ENCODE measurements at regions not wholly inside any gene's neighbourhood (a gene's known extent, or its start where the extent isn't known, plus 50 kb on each side); places are given as distances from the start of the nearest gene placed in this dataset.
"Not testable (repeated sequence)": the region's sequence is repeated elsewhere in the genome, so short reads cannot be mapped to it uniquely, and the experiment has no call there.

DNA sequence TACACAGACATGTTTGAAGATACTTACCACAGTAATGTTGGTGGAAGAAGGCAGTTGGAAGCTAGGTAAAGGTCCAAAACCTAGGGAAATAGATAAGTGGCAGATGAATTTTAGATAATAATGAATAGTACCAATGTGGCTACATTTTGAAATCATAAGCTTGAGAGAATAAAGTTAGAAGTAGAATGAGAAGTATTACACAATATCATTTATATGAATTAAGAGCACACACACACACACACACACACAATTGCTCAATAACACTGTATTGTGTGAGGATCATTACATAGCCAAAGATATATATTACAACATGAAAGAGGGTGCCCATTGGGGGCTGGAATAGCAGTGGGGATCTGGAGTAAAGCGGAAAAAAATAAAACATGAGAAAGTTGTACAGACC is 149.0 kb upstream of the EYA4 start:
- Histone ChIP-seq H3K4me1 (ENCODE audit: control insufficient read depth in 1 of 2, insufficient read depth in 2 of 2, low read length in 2 of 2) (no peaks in the 10 kb centered on the region), H3K9me3 (ENCODE audit: control insufficient read depth in 1 of 2, low read length in 2 of 2) (no peaks in the 10 kb centered on the region), H3K27me3 (ENCODE audit: low read depth, low read length) (no peaks in the 10 kb centered on the region), H3K27ac (ENCODE audit: low read length) (no peak overlapping the region), H3K4me3 (ENCODE audit: low read depth in 1 of 2, low read length in 2 of 2) (no peak overlapping the region), H3K36me3 (ENCODE audit: control insufficient read depth in 1 of 2, insufficient read depth in 2 of 2, low read length in 2 of 2) (no peaks in the 10 kb centered on the region)

DNA sequence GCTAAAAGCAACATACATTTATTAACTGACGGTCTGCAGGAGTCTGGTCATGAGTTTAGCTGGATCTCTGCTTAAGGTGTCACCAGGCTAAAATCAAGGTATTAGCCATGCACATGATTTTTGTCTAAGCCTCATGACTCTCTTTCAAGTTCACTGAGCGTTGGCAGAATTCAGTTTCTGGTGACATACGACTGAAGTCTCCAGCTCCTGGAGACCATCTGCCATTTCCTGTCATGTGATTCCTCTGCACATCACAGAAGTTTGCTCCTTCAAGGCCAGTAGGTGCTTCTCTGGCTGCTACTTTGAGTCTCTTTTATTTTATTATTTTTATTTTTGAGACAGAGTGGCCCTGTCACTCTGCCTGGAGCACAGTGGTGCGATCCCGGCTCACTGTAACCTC is 148.4 kb upstream of the EYA4 start:
- no peak overlapping the region for H3K4me3 ChIP-seq (ENCODE audit: low read depth in 1 of 2, low read length in 2 of 2)
- no peaks in the 10 kb centered on the region for H3K9me3 ChIP-seq (ENCODE audit: control insufficient read depth in 1 of 2, low read length in 2 of 2)
- H3K27ac ChIP-seq (ENCODE audit: low read length): no peak overlapping the region
- H3K36me3 ChIP-seq (ENCODE audit: control insufficient read depth in 1 of 2, insufficient read depth in 2 of 2, low read length in 2 of 2): no peaks in the 10 kb centered on the region
- H3K27me3 ChIP-seq (ENCODE audit: low read depth, low read length): no peaks in the 10 kb centered on the region
- H3K4me1 ChIP-seq (ENCODE audit: control insufficient read depth in 1 of 2, insufficient read depth in 2 of 2, low read length in 2 of 2): no peaks in the 10 kb centered on the region

DNA sequence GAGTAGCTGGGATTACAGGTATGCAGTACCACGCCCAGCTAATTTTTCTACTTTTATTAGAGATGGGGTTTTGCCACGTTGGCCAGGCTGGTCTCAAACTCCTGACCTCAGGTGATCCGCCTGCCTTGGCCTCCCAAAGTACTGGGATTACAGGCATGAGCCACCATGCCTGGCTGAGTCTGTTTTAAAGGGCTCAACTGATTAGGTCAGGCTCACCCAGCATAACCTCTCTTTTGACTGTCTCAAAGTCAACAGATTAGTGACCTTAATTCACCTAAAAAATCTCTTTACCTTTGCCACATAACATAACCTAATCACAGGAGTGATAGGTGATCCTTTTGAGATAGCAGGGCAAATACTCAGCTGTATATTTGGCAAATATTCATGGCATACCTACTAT is 147.9 kb upstream of the EYA4 start:
- H3K4me3 ChIP-seq (ENCODE audit: low read depth in 1 of 2, low read length in 2 of 2); H3K27ac ChIP-seq (ENCODE audit: low read length): not testable (repeated sequence)

DNA sequence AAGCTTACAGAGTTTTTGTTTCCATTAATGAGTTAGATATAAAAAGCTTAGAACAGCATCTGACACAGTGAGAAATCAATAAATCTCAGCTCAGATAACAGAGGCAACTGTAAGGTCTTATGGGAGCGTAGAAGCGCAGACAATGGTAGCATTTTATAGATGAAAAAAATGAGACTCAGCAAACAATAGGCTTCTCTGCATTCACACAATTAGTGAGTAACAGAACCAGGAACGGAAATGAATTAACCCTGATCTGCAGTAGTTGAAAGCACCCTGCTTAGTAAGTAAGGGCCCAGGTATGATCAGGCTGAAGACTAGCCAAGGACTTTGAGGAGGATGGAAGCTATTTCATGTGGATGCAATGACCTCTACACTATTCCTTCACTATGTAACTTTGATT is 147.2 kb upstream of the EYA4 start:
- no peak overlapping the region for H3K27ac ChIP-seq (ENCODE audit: low read length)

More for the DNA sequence above, 147.9 kb upstream of the EYA4 start:
- not testable (repeated sequence) for H3K9me3 ChIP-seq (ENCODE audit: control insufficient read depth in 1 of 2, low read length in 2 of 2); H3K27me3 ChIP-seq (ENCODE audit: low read depth, low read length); H3K4me1 ChIP-seq (ENCODE audit: control insufficient read depth in 1 of 2, insufficient read depth in 2 of 2, low read length in 2 of 2); H3K36me3 ChIP-seq (ENCODE audit: control insufficient read depth in 1 of 2, insufficient read depth in 2 of 2, low read length in 2 of 2)

DNA sequence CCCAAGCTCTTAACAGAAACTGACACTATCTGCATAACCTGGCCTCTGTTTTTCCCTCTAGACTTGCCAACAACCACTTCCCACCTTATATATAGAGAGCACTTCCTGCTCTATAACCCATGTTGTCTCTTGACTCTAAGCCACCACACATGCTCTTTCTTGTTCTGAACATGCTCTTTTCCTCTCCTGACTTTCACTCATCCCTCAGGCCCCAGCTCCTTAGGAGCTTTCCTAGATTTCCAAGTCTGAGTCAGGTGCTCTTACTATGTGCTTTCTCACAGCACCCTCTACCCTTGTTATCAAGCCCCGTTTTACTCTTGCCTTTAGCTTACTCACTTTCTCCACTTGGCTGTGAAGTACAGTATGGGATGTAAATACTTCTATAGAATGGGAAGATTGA is 143.9 kb upstream of the EYA4 start:
- no peaks in the 10 kb centered on the region for H3K9me3 ChIP-seq (ENCODE audit: control insufficient read depth in 1 of 2, low read length in 2 of 2)
- no peaks in the 10 kb centered on the region for H3K27me3 ChIP-seq (ENCODE audit: low read depth, low read length)
- H3K4me1 ChIP-seq (ENCODE audit: control insufficient read depth in 1 of 2, insufficient read depth in 2 of 2, low read length in 2 of 2): no peaks in the 10 kb centered on the region
- no peak overlapping the region for H3K4me3 ChIP-seq (ENCODE audit: low read depth in 1 of 2, low read length in 2 of 2)
- H3K36me3 ChIP-seq (ENCODE audit: control insufficient read depth in 1 of 2, insufficient read depth in 2 of 2, low read length in 2 of 2): no peaks in the 10 kb centered on the region
- no peak overlapping the region for H3K27ac ChIP-seq (ENCODE audit: low read length)

More for the DNA sequence above, 147.2 kb upstream of the EYA4 start:
- Histone ChIP-seq H3K36me3 (ENCODE audit: control insufficient read depth in 1 of 2, insufficient read depth in 2 of 2, low read length in 2 of 2) (no peaks in the 10 kb centered on the region), H3K27me3 (ENCODE audit: low read depth, low read length) (no peaks in the 10 kb centered on the region), H3K4me1 (ENCODE audit: control insufficient read depth in 1 of 2, insufficient read depth in 2 of 2, low read length in 2 of 2) (no peaks in the 10 kb centered on the region), H3K9me3 (ENCODE audit: control insufficient read depth in 1 of 2, low read length in 2 of 2) (no peaks in the 10 kb centered on the region), H3K4me3 (ENCODE audit: low read depth in 1 of 2, low read length in 2 of 2) (no peak overlapping the region)

DNA sequence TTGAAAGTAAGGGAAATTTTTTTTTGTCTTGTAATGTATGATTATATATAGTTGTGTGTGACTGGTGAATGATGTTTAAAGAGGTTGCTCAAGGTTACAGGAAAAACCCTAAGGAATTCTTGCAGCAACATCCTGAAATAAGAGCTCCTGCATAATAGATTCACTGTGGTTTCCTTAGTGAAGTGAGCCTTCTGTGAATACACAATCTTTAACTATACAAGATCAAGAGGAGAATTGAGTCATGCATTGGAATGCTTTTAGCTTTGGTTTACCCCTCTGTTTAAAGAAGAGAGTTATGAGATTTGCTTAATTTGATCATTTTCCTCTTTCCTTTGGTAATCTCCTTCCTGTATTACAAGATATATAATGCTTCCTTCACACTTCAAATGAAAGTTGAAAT is 141.6 kb upstream of the EYA4 start:
- Histone ChIP-seq H3K9me3 (ENCODE audit: control insufficient read depth in 1 of 2, low read length in 2 of 2) (no peaks in the 10 kb centered on the region), H3K27ac (ENCODE audit: low read length) (no peak overlapping the region), H3K4me3 (ENCODE audit: low read depth in 1 of 2, low read length in 2 of 2) (no peak overlapping the region), H3K36me3 (ENCODE audit: control insufficient read depth in 1 of 2, insufficient read depth in 2 of 2, low read length in 2 of 2) (no peaks in the 10 kb centered on the region), H3K4me1 (ENCODE audit: control insufficient read depth in 1 of 2, insufficient read depth in 2 of 2, low read length in 2 of 2) (no peaks in the 10 kb centered on the region), H3K27me3 (ENCODE audit: low read depth, low read length) (no peaks in the 10 kb centered on the region)

DNA sequence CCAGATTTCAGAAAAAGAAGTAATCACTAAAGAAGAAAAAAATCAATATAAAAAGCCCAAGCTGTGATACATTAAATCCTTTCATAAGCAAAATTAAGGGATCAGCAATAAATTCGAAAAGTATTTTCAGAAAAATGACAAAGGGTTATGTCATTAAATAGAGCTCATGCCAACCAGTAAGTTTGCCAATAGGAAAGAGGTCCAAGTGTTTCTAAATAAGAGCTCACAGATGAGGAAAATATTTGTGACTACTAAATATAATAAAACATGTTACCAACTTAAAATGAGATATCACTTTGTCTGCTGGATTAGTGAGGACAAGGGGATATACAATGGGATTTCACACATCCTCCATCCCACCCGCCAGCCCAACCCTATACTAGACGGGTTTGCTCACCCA is 140.3 kb upstream of the EYA4 start:
- Histone ChIP-seq H3K27me3 (ENCODE audit: low read depth, low read length) (no peaks in the 10 kb centered on the region), H3K4me1 (ENCODE audit: control insufficient read depth in 1 of 2, insufficient read depth in 2 of 2, low read length in 2 of 2) (no peaks in the 10 kb centered on the region), H3K36me3 (ENCODE audit: control insufficient read depth in 1 of 2, insufficient read depth in 2 of 2, low read length in 2 of 2) (no peaks in the 10 kb centered on the region), H3K9me3 (ENCODE audit: control insufficient read depth in 1 of 2, low read length in 2 of 2) (no peaks in the 10 kb centered on the region), H3K4me3 (ENCODE audit: low read depth in 1 of 2, low read length in 2 of 2) (no peak overlapping the region), H3K27ac (ENCODE audit: low read length) (no peak overlapping the region)

DNA sequence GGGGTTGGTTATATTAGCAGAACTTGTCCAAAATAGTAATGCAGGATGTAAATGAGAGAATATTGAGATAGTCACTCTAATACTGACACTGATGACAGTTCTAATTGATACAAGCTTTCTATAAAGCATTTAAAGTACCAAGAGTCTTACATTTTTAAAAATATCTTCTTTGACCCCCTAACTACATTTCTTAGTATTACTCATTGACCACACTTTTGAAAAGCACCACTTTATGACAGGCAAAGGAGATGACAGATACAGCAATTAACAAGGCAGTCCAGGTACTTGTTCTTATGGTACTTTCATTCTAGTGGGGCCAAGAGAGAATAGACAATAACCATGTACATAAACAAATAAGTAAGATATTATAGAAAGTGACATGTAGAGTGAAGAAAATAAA is 139.4 kb upstream of the EYA4 start:
- Histone ChIP-seq H3K4me1 (ENCODE audit: control insufficient read depth in 1 of 2, insufficient read depth in 2 of 2, low read length in 2 of 2) (no peaks in the 10 kb centered on the region), H3K27ac (ENCODE audit: low read length) (no peak overlapping the region), H3K27me3 (ENCODE audit: low read depth, low read length) (no peaks in the 10 kb centered on the region), H3K9me3 (ENCODE audit: control insufficient read depth in 1 of 2, low read length in 2 of 2) (no peaks in the 10 kb centered on the region), H3K4me3 (ENCODE audit: low read depth in 1 of 2, low read length in 2 of 2) (no peak overlapping the region), H3K36me3 (ENCODE audit: control insufficient read depth in 1 of 2, insufficient read depth in 2 of 2, low read length in 2 of 2) (no peaks in the 10 kb centered on the region)

DNA sequence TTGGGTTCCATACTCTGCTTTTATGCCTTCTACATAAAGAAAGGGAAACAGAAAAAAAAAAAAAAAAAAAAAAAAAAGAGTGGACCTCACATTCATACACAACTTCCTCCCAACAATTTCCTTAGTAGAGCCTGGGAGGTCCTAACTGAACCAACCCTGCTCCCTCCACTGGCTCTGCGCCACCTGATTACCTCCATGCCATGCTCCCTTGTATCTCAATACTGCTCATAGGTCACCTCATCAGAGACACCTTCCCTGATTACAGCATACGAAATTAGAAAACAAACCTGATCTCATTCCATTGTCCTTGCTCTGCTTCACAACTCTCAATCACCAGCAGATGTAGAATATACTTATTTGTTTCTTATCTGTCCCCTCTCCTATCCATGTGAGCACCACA is 134.2 kb upstream of the EYA4 start:
- Histone ChIP-seq H3K4me3 (ENCODE audit: low read depth in 1 of 2, low read length in 2 of 2) (no peak overlapping the region), H3K4me1 (ENCODE audit: control insufficient read depth in 1 of 2, insufficient read depth in 2 of 2, low read length in 2 of 2) (no peaks in the 10 kb centered on the region), H3K27ac (ENCODE audit: low read length) (no peak overlapping the region), H3K27me3 (ENCODE audit: low read depth, low read length) (no peaks in the 10 kb centered on the region), H3K36me3 (ENCODE audit: control insufficient read depth in 1 of 2, insufficient read depth in 2 of 2, low read length in 2 of 2) (no peaks in the 10 kb centered on the region), H3K9me3 (ENCODE audit: control insufficient read depth in 1 of 2, low read length in 2 of 2) (no peaks in the 10 kb centered on the region)

DNA sequence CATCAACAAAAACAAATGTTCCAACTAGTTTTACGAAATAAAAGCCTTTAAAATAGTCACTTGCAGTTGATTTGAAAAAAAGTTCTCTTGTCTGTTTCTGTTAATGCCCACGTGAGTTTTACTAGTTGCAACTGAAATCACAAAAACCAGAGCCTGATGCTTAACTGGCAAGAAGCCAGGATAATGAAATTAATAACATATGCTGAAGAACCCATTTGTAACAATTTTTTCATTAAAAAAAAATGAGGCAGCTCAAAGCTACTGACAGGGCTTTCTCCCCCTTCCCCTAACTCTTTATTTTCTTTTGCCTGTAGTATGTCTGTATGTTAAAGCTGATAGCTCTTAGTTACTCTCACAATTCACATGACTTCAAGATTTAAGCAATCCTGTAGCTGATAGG is 132.7 kb upstream of the EYA4 start:
- Histone ChIP-seq H3K27me3 (ENCODE audit: low read depth, low read length) (no peaks in the 10 kb centered on the region), H3K9me3 (ENCODE audit: control insufficient read depth in 1 of 2, low read length in 2 of 2) (no peaks in the 10 kb centered on the region), H3K4me3 (ENCODE audit: low read depth in 1 of 2, low read length in 2 of 2) (no peak overlapping the region), H3K27ac (ENCODE audit: low read length) (no peak overlapping the region), H3K4me1 (ENCODE audit: control insufficient read depth in 1 of 2, insufficient read depth in 2 of 2, low read length in 2 of 2) (no peaks in the 10 kb centered on the region), H3K36me3 (ENCODE audit: control insufficient read depth in 1 of 2, insufficient read depth in 2 of 2, low read length in 2 of 2) (no peaks in the 10 kb centered on the region)

DNA sequence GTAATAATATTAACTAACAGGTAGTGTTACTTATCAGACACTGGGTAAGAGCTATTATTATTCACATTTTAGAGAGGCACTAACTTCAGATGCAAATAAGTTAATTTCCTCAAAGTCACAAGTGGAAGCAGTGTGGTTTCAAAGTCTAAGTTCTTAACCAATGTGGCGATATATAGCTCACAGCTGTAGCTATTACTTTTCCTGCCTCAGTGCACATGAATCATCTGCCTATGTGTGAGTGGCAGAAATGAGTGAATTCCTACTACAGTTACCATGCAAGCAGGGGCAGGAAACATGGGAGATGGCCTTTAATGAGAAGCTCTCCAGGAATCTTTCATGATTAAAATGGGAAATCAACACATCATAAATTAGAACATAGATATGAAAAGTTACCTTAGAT is 126.2 kb upstream of the EYA4 start:
- no peaks in the 10 kb centered on the region for H3K4me1 ChIP-seq (ENCODE audit: control insufficient read depth in 1 of 2, insufficient read depth in 2 of 2, low read length in 2 of 2)
- H3K36me3 ChIP-seq (ENCODE audit: control insufficient read depth in 1 of 2, insufficient read depth in 2 of 2, low read length in 2 of 2): no peaks in the 10 kb centered on the region
- H3K4me3 ChIP-seq (ENCODE audit: low read depth in 1 of 2, low read length in 2 of 2): no peak overlapping the region
- no peaks in the 10 kb centered on the region for H3K9me3 ChIP-seq (ENCODE audit: control insufficient read depth in 1 of 2, low read length in 2 of 2)
- H3K27ac ChIP-seq (ENCODE audit: low read length): no peak overlapping the region
- H3K27me3 ChIP-seq (ENCODE audit: low read depth, low read length): no peaks in the 10 kb centered on the region

DNA sequence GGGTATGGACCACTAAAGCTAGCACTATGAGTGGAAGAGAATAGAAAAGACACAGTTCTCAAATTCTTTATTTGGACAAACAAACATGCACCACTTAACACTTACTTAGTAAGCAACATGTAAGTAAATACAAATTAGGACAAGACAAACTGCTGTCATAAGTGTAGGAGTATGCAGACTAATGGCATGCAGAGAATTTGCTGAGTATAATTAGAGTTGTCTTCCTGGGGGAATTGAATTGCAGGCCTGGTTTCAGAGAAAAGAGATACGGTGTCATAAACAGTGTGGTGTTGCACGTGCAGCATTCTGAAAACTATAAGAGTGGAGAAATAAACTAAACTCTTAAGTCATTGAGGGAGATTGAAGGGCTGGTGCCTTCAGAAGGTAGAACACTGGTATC is 125.2 kb upstream of the EYA4 start:
- Histone ChIP-seq H3K9me3 (ENCODE audit: control insufficient read depth in 1 of 2, low read length in 2 of 2) (no peaks in the 10 kb centered on the region), H3K27ac (ENCODE audit: low read length) (no peak overlapping the region), H3K27me3 (ENCODE audit: low read depth, low read length) (no peaks in the 10 kb centered on the region), H3K4me3 (ENCODE audit: low read depth in 1 of 2, low read length in 2 of 2) (no peak overlapping the region), H3K4me1 (ENCODE audit: control insufficient read depth in 1 of 2, insufficient read depth in 2 of 2, low read length in 2 of 2) (no peaks in the 10 kb centered on the region), H3K36me3 (ENCODE audit: control insufficient read depth in 1 of 2, insufficient read depth in 2 of 2, low read length in 2 of 2) (no peaks in the 10 kb centered on the region)

All from muscle layer of duodenum (tissue), 2 donors.